Spleen (tissue), 7 donors: ENCODE measurements at regions not wholly inside any gene's neighbourhood (a gene's known extent, or its start where the extent isn't known, plus 50 kb on each side); places are given as distances from the start of the nearest gene placed in this dataset.

ENCODE experiments used
- CTCF ChIP-seq, 11 experiments: fragments of 200-600 bp in 7 of 11; fragments of 450-650 bp in 4 of 11; sonication (generic) in 4 of 11; IDR thresholded peaks in 8 of 11; conservative IDR thresholded peaks in 3 of 11; 1 replicate in 7 of 11; 2 replicates in 4 of 11; pipeline versions ENCODE4 v1.4.0 to v1.8.0; 2016 to 2021; ENCODE audit warnings: antibody characterized with exemption in 11 of 11, inconsistent platforms in 4 of 11, mild to moderate bottlenecking in 1 of 11
- POLR2A ChIP-seq, 3 donors: fragments of 450-650 bp; IDR thresholded peaks; one replicate each; pipeline ENCODE4 v1.5.1; 2017; ENCODE audit warnings: antibody characterized with exemption in 3 of 3, mild to moderate bottlenecking in 1 of 3
- POLR2AphosphoS5 ChIP-seq, 3 donors: sonication (generic); formaldehyde crosslinking; IDR thresholded peaks; one replicate each; pipeline ENCODE4 v1.5.1; 2017; ENCODE audit warnings: antibody characterized with exemption in 3 of 3
- donor health status: DM: no; HTN: no; CAD: no; lungs with moderate emphysema.
- donor health status: DM: no; HTN: no; CAD: no.
- donor health status: DM: no; HTN: no; CAD: no.

- no peak for TF ChIP-seq CTCF (IDR thresholded peaks at IDR 0.05 in 8 of 11, conservative IDR thresholded peaks at IDR 0.05 in 3 of 11)
- TF ChIP-seq POLR2A (IDR thresholded peaks at IDR 0.05), result no peak
- TF ChIP-seq POLR2AphosphoS5 (IDR thresholded peaks at IDR 0.05), result no peak
Observed at GRCh38 chr3:82494977-82495489, 733.6 kb upstream of the GBE1 start.
